HCT116 (cell line): ENCODE measurements at regions not wholly inside any gene's neighbourhood (a gene's known extent, or its start where the extent isn't known, plus 50 kb on each side); places are given as distances from the start of the nearest gene placed in this dataset.

Experiments used
- ATAC-seq: fragments of 200-7000 bp; cut with Tn5 transposase; 2 replicates; pipeline ENCODE4 v1.9.1; 2020; ENCODE audit warnings: mild to moderate bottlenecking, moderate library complexity
- BruUV-seq: library from RNA; stranded (reverse); fragments of 400-500 nt; replicated peaks from 2 replicates; lab custom pipeline; 2021; lab: Mats Ljungman, UMichigan
- CTCF ChIA-PET: fragments of 300-600 bp; sonication (Branson Sonifier 250); formaldehyde crosslinking; loops from one replicate; lab custom pipeline; 2021; ENCODE audit warnings: antibody characterized with exemption; lab: Charles Lee
- POLR2A ChIA-PET: fragments of 300-600, 350-600 bp; sonication (Branson Sonifier 250); formaldehyde crosslinking; loops from one replicate; lab custom pipeline; 2021; ENCODE audit warnings: antibody characterized with exemption; lab: Charles Lee
- RAD21 ChIA-PET, 2 experiments: fragments of 300-600 bp; sonication (Branson Sonifier 250); formaldehyde crosslinking; loops; one replicate each; lab custom pipeline; 2023; ENCODE audit warnings: low total read pairs in 2 of 2; ENCODE audit not compliant: uncharacterized antibody in 2 of 2, unreplicated experiment in 2 of 2, low non-redundant PET in 1 of 2; lab: Charles Lee
- DNase-seq: peaks from one replicate; pipeline ENCODE4 v3.0.0-alpha.2; 2010; ENCODE audit warnings: low read depth, low spot score
- H2AFZ ChIP-seq: fragments of 200-600 bp; shearing (Covaris generic), sonication (generic); 2 replicates; pipeline ENCODE4 v1.6.1; 2017; ENCODE audit warnings: low read depth, mixed run types, mixed read lengths, antibody characterized with exemption, low read length; ENCODE audit not compliant: poor library complexity, severe bottlenecking
- H3K27ac ChIP-seq: 2 replicates; pipeline ENCODE4 v1.5.1; 2012; ENCODE audit warnings: low read depth, low read length
- H3K27me3 ChIP-seq: fragments of 200-600 bp; sonication (generic); 2 replicates; pipeline ENCODE4 v1.6.1; 2016; ENCODE audit warnings: mixed run types, low read length, mixed read lengths; ENCODE audit not compliant: insufficient read depth
- H3K36me3 ChIP-seq, 2 experiments: fragments of 200-500 bp in 1 of 2; fragments of 200-600 bp in 1 of 2; sonication (Bioruptor generic) in 1 of 2; sonication (generic) in 1 of 2; 2 replicates each; pipeline versions ENCODE4 v1.5.1 to v1.6.1; 2014 to 2016; ENCODE audit warnings: low read length in 2 of 2, inconsistent platforms in 1 of 2, mixed read lengths in 1 of 2, mixed run types in 1 of 2; ENCODE audit not compliant: insufficient read depth in 2 of 2, control insufficient read depth in 1 of 2
- H3K4me1 ChIP-seq, 2 experiments: fragments of 200-600 bp in 1 of 2; sonication (generic) in 1 of 2; 2 replicates each; pipeline versions ENCODE4 v1.5.1 to v1.6.1; 2012 to 2017; ENCODE audit warnings: low read length in 2 of 2, inconsistent platforms in 1 of 2, mild to moderate bottlenecking in 1 of 2, mixed read lengths in 1 of 2, mixed run types in 1 of 2, moderate library complexity in 1 of 2; ENCODE audit not compliant: insufficient read depth in 2 of 2, control insufficient read depth in 1 of 2
- H3K4me2 ChIP-seq: fragments of 200-600 bp; sonication (generic); 2 replicates; pipeline ENCODE4 v1.6.1; 2017; ENCODE audit warnings: mixed run types, low read length, mixed read lengths
- H3K4me3 ChIP-seq, 2 experiments: fragments of 200-600 bp in 1 of 2; sonication (generic) in 1 of 2; replicated peaks in 1 of 2; 2 replicates each; pipeline ENCODE4 v1.5.1; 2011 to 2016; ENCODE audit warnings: low read length in 2 of 2, control low read depth in 1 of 2, low read depth in 1 of 2, mild to moderate bottlenecking in 1 of 2, mixed read lengths in 1 of 2, mixed run types in 1 of 2
- H3K79me2 ChIP-seq: fragments of 200-600 bp; sonication (generic); 2 replicates; pipeline ENCODE4 v1.6.1; 2017; ENCODE audit warnings: mild to moderate bottlenecking, mixed run types, low read length, moderate library complexity, mixed read lengths; ENCODE audit not compliant: insufficient read depth
- H3K9ac ChIP-seq: fragments of 200-600 bp; sonication (generic); 2 replicates; pipeline ENCODE4 v1.6.1; 2016; ENCODE audit warnings: low read length, mixed read lengths
- H3K9me2 ChIP-seq: fragments of 200-600 bp; sonication (generic), shearing (Covaris generic); 2 replicates; pipeline ENCODE4 v1.6.1; 2017; ENCODE audit warnings: mixed run types, mild to moderate bottlenecking, moderate library complexity; ENCODE audit not compliant: insufficient read depth
- H3K9me3 ChIP-seq, 2 experiments: fragments of 200-500 bp in 1 of 2; fragments of 200-600 bp in 1 of 2; sonication (Bioruptor generic) in 1 of 2; sonication (generic) in 1 of 2; 2 replicates each; pipeline ENCODE4 v1.6.1; 2014 to 2017; ENCODE audit warnings: low read length in 2 of 2, mixed read lengths in 2 of 2, inconsistent platforms in 1 of 2, low read depth in 1 of 2, mild to moderate bottlenecking in 1 of 2, mixed run types in 1 of 2, moderate library complexity in 1 of 2; ENCODE audit not compliant: control insufficient read depth in 1 of 2, insufficient read depth in 1 of 2
- H4K20me1 ChIP-seq: fragments of 200-600 bp; sonication (generic), shearing (Covaris generic); 2 replicates; pipeline ENCODE4 v1.6.1; 2017; ENCODE audit warnings: mixed run types, mild to moderate bottlenecking, moderate library complexity; ENCODE audit not compliant: insufficient read depth
- CEBPB ChIP-seq: IDR thresholded peaks from 2 replicates; pipeline ENCODE4 v1.6.1; 2012; ENCODE audit warnings: low read depth
- CTCF ChIP-seq, 3 experiments: fragments of 200-600 bp in 1 of 3; sonication (generic) in 1 of 3; IDR thresholded peaks in 2 of 3; conservative IDR thresholded peaks in 1 of 3; 2 replicates each; pipeline ENCODE4 v1.5.1; 2012 to 2017; ENCODE audit warnings: low read depth in 2 of 3, low read length in 2 of 3, antibody characterized with exemption in 1 of 3, borderline replicate concordance in 1 of 3, control low read depth in 1 of 3, mild to moderate bottlenecking in 1 of 3, mixed read lengths in 1 of 3, mixed run types in 1 of 3, moderate library complexity in 1 of 3; ENCODE audit not compliant: insufficient read depth in 1 of 3
- EGR1 ChIP-seq: IDR thresholded peaks from 2 replicates; pipeline ENCODE4 v1.6.1; 2012; ENCODE audit warnings: low read depth
- EZH2phosphoT487 ChIP-seq: fragments of 200-600 bp; IDR thresholded peaks from 2 replicates; pipeline ENCODE4 v1.6.1; 2018; ENCODE audit warnings: antibody characterized with exemption, borderline replicate concordance
- FOSL1 ChIP-seq: IDR thresholded peaks from 2 replicates; pipeline ENCODE4 v1.6.1; 2012; ENCODE audit warnings: low read depth
- JUND ChIP-seq: IDR thresholded peaks from 2 replicates; pipeline ENCODE4 v1.6.1; 2012
- POLR2A ChIP-seq: IDR thresholded peaks from 2 replicates; pipeline ENCODE4 v1.7.0; 2011; ENCODE audit warnings: borderline replicate concordance; ENCODE audit not compliant: insufficient read depth, insufficient read length; ENCODE audit errors: extremely low read depth
- POLR2AphosphoS5 ChIP-seq: IDR thresholded peaks from 2 replicates; pipeline ENCODE4 v1.6.1; 2011; ENCODE audit warnings: mild to moderate bottlenecking, low read depth, low read length, moderate library complexity
- intact Hi-C: fragments of 100-400 bp; cut with micrococcal nuclease; formaldehyde crosslinking; loops from 2 replicates; pipeline ENCODE4 v1.10.0; 2022

- TF ChIP-seq EZH2phosphoT487 = no peak
- no peak for TF ChIP-seq JUND
Measured at GRCh38 chr5:165030971-165031370, 1525.6 kb downstream of the MAT2B start (continued).

- BruUV-seq = no TSS peak
- Histone ChIP-seq H4K20me1 (no peaks in the 10 kb centered on the region), H3K36me3 (no peaks in the 10 kb centered on the region), H3K4me1 (no peaks in the 10 kb centered on the region; a peak in 1 of 4 replicates), H3K27ac (no peak overlapping the region), H3K27me3 (no peaks in the 10 kb centered on the region), H3K9ac (no peak overlapping the region), H3K9me3 (peaks cover 0 to 15% of the 10 kb centered on the region in 2 experiments; a peak in 2 of 4 replicates), H2AFZ (no peak overlapping the region), H3K4me2 (no peak overlapping the region), H3K4me3 (no peak overlapping the region), H3K79me2 (no peaks in the 10 kb centered on the region), H3K9me2 (no peaks in the 10 kb centered on the region)
- DNase-seq = no peak
- ChIA-PET CTCF (no interaction called here), POLR2A (no interaction called here), RAD21 (no interaction called here)
- no peak for ATAC-seq
- TF ChIP-seq POLR2A (no peak), POLR2AphosphoS5 (no peak)
- intact Hi-C loops = no loop called here
Measured at GRCh38 chr5:165031371-165031770, 1526.0 kb downstream of the MAT2B start.

- no peak overlapping the region for H3K4me3 ChIP-seq
- no peaks in the 10 kb centered on the region; a peak in 1 of 4 replicates for H3K4me1 ChIP-seq
- no TSS peak for BruUV-seq
- H3K27ac ChIP-seq = no peak overlapping the region
- no peak overlapping the region for H3K4me2 ChIP-seq
- no peak overlapping the region for H2AFZ ChIP-seq
- no peaks in the 10 kb centered on the region for H3K9me2 ChIP-seq
- no peak for DNase-seq
- ChIA-PET RAD21 (no interaction called here), POLR2A (no interaction called here), CTCF (no interaction called here)
- H3K27me3 ChIP-seq = no peaks in the 10 kb centered on the region
- no peaks in the 10 kb centered on the region for H4K20me1 ChIP-seq
- peaks cover 0 to 17% of the 10 kb centered on the region in 2 experiments; a peak in 2 of 4 replicates for H3K9me3 ChIP-seq
- H3K36me3 ChIP-seq = no peaks in the 10 kb centered on the region
- TF ChIP-seq CTCF (IDR thresholded peaks at IDR 0.05 in 2 of 3, conservative IDR thresholded peaks at IDR 0.05 in 1 of 3; ENCODE audit: borderline replicate concordance in 1 of 3, insufficient read depth in 1 of 3, low read depth in 2 of 3, low read length in 2 of 3) (no peak), CEBPB (no peak), FOSL1 (no peak), EGR1 (no peak)
- no peak overlapping the region for H3K9ac ChIP-seq
- intact Hi-C loops = no loop called here
- no peaks in the 10 kb centered on the region for H3K79me2 ChIP-seq
- ATAC-seq = no peak
Measured at GRCh38 chr5:165035520-165035919, 1530.1 kb downstream of the MAT2B start.
